Epithelial cell of esophagus (primary cell): ENCODE measurements at regions not wholly inside any gene's neighbourhood (a gene's known extent, or its start where the extent isn't known, plus 50 kb on each side); places are given as distances from the start of the nearest gene placed in this dataset.
A peak's percentile ranks its signal among the peaks of the same experiment; 100 is the strongest.
"Not testable (repeated sequence)": the region's sequence is repeated elsewhere in the genome, so short reads cannot be mapped to it uniquely, and the experiment has no call there.

Source experiments
- DNase-seq: peaks from one replicate; pipeline ENCODE4 v3.0.0; 2010; ENCODE audit warnings: low read depth
- H3K4me3 ChIP-seq: 2 replicates; pipeline ENCODE4 v1.5.1; 2011; ENCODE audit warnings: mild to moderate bottlenecking, low read length, control low read depth
- CTCF ChIP-seq: IDR thresholded peaks from 2 replicates; pipeline ENCODE4 v1.5.1; 2011; ENCODE audit warnings: low read depth, mild to moderate bottlenecking, low read length, control low read depth, inconsistent platforms; ENCODE audit not compliant: insufficient read depth; ENCODE audit errors: missing control alignments

- H3K4me3 ChIP-seq, result no peak overlapping the region
- no peak for DNase-seq
- TF ChIP-seq CTCF, result no peak
Measured at GRCh38 chr5:124537107-124537506, 209.3 kb downstream of the ZNF608 start.

GRCh38 chr5:124536333-124536732 lies 210.1 kb downstream of the ZNF608 start:
- H3K4me3 ChIP-seq, result no peak overlapping the region
- no peak for DNase-seq
- TF ChIP-seq CTCF, result no peak

GRCh38 chr5:124530916-124531315 lies 215.5 kb downstream of the ZNF608 start:
- no peak for DNase-seq
- no peak for TF ChIP-seq CTCF
- H3K4me3 ChIP-seq, result no peak overlapping the region

- no peak for TF ChIP-seq CTCF
- no peak for DNase-seq
- H3K4me3 ChIP-seq, result no peak overlapping the region
Measured at GRCh38 chr5:124528838-124529237, 217.6 kb downstream of the ZNF608 start.

- no peak overlapping the region for H3K4me3 ChIP-seq
- peak; percentile 6 for DNase-seq
- TF ChIP-seq CTCF, result no peak
Measured at GRCh38 chr5:124527220-124527991, 219.0 kb downstream of the ZNF608 start.

GRCh38 chr5:124526079-124526478 lies 220.4 kb downstream of the ZNF608 start:
- DNase-seq, H3K4me3 ChIP-seq: not testable (repeated sequence)

GRCh38 chr5:124524552-124525232 lies 221.7 kb downstream of the ZNF608 start:
- no peak for TF ChIP-seq CTCF
- DNase-seq, result no peak
- H3K4me3 ChIP-seq, result no peak overlapping the region
